Activated CD8-positive, alpha-beta memory T cell treated with anti-CD3 and anti-CD28 coated beads for 4 hours (primary cell): ENCODE measurements at regions not wholly inside any gene's neighbourhood (a gene's known extent, or its start where the extent isn't known, plus 50 kb on each side); places are given as distances from the start of the nearest gene placed in this dataset.
"Not testable (repeated sequence)": the region's sequence is repeated elsewhere in the genome, so short reads cannot be mapped to it uniquely, and the experiment has no call there.

ENCODE experiments used
- DNase-seq, 2 donors: peaks; one replicate each; pipeline ENCODE4 v3.0.0-alpha.2; 2020; ENCODE audit warnings: low read depth in 2 of 2

- no peak for DNase-seq
These were observed 321.1 kb upstream of the NT5E start for GRCh38 chr6:85128781-85129180.

DNA sequence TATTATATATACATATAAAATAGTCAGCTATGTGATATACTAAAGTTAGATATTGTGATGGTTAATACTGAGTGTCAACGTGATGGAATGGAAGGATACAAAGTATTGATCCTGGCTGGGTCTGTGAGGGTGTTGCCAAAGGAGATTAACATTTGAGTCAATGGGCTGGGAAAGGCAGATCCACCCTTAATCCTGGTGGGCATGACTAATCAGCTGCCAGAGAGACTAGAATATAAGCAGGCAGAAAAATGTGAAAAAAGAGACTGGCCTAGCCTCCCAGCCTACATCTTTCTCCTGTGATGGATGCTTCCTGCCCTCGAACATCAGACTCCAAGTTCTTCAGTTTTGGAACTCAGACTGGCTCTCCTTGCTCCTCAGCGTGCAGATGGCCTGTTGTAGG is 321.6 kb upstream of the NT5E start:
- DNase-seq = not testable (repeated sequence)

DNA sequence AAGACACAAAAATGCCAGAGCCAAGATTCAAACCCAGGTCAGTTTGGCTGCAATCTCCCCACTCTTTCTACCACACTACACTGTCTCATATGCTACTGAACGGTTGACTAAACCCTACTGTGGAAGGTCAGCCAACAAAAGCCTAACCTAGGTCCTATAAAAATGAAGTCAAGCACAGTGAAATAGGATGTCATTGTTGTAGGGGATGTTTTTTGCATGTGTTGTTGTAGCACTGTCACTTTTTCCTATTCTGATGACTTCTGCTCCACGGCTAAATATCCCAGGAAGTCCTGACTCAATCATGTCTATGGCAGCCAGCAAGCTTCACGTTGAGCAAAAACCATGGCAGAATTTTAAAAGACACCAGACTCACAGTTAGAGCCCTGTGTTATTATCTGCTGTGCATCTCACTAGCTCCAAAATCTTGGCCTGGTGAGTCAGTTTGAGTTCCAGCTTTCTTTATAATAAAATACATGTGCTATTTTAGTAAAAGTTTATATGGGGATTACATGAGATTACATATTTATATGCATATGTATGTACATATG is 322.1 kb upstream of the NT5E start:
- DNase-seq = no peak

- DNase-seq = no peak
These were observed 322.8 kb upstream of the NT5E start for GRCh38 chr6:85127168-85127498.

- DNase-seq = no peak
These were observed 323.3 kb upstream of the NT5E start for GRCh38 chr6:85126485-85127167.

DNA sequence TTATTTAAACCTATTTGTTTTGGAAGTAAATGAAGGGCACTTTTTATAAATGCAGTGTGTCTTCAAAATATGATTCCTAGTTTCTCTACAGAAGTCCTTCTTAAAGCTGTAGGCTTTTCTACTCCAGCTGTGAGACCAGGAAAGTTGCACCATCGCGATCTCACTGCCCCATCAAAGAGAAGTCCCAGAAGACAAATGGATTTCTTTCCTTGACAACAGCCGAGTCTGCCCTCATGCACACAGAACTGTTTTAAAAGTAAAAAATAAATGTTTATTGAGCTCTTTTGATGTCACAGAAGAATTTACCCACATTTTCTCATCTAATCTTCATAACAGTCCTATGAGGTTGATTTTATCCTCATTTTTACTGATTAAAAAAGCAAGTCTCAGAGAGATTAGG is 324.4 kb upstream of the NT5E start:
- no peak for DNase-seq

GRCh38 chr6:85124472-85125354 is 325.2 kb upstream of the NT5E start:
- no peak for DNase-seq

- no peak for DNase-seq
These were observed 328.7 kb upstream of the NT5E start for GRCh38 chr6:85121158-85121557.

DNA sequence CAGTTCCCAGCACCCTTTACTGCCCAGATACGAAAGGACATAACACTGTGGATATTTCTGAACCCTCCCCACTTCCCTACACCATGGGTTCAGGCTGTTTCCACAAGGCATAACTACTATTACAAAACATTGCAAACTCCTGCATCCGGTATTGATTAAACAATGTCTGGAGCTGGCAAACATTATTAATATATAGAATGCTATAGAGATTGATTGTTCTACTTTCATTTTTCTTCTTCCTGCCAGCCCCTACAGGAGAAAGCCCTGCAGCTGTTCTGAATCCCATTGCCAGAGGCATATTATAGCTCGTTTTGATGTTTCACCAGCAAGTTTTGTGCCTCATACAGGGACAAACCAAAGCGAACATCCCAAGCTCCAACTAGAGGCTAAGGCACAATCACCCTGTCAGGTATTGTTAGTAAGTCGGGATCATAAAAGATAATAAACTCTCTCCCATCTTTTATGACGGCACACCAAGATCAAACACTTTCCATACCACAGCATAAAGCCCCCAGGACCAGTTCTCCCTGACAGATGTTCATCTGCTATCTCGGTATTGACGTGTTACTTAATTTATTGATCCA is 331.1 kb upstream of the NT5E start:
- no peak for DNase-seq

GRCh38 chr6:85118233-85118632 is 331.6 kb upstream of the NT5E start:
- no peak for DNase-seq

GRCh38 chr6:85116475-85116874 is 333.4 kb upstream of the NT5E start:
- DNase-seq = no peak

- no peak for DNase-seq
These were observed 334.0 kb upstream of the NT5E start for GRCh38 chr6:85115876-85116275.

DNA sequence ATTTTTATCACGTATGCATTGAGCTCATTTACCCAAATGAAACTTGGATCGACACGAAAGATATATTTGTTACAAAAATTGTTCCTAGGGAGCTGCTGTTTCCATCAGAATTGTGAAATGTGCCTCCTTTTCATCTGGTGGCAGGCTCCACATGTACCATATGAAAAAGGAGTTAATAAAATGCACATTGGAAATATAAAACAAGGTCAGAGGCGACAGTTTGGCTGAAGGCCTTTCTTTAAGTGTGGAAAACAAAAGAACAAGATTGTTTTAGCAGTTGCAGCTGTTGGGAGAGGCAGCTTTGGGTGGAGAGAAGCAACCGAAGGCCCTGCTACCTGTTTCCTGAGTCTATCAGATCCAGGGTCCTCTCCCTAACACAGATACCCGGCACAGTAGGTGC is 334.5 kb upstream of the NT5E start:
- no peak for DNase-seq

DNA sequence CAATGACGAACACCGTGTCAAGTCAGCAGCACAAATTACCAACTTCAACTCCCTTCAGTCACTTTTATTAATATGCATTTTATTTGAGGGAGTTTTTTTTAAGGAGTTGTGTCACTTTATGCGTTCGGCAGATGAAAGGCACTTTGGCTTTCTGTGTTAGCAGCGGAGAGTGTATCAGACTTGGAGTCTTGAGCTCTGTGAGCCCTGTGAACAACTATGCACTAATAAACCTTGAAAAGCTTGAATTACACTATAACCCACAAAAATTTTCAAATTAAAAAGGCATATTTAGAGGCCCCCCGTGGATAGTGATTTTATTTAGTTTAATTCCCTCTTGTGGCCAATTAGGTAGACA is 335.3 kb upstream of the NT5E start:
- no peak for DNase-seq

DNA sequence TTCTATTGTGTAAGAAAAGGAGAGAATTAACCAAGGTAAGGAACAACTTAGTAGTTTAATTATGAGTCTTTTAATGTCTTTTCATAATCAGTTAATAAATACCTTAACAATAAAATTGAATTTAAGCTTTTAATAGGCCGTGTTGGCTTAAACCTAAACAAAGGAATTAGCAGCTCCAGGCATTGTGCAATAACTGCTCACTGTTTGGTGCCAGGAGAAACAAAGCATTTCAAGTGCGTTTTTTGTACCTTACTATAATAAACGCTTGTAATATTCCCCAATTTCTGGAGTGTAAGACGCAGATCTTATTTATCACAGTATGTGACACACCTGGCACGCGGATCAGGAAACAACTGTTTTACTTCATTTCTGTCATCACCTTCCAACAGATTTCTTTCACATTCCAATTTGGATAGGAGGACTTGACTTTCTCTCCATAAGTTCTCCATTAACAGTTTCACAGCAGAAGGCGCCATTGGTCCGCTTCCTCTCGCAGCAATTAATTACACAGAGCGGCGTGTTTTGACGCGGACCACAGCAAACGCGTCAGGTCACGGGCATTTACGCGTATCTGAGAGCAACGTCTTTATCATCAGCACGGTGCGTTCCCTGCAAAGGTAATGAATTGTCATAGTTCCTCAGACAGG is 335.8 kb upstream of the NT5E start:
- DNase-seq = no peak

DNA sequence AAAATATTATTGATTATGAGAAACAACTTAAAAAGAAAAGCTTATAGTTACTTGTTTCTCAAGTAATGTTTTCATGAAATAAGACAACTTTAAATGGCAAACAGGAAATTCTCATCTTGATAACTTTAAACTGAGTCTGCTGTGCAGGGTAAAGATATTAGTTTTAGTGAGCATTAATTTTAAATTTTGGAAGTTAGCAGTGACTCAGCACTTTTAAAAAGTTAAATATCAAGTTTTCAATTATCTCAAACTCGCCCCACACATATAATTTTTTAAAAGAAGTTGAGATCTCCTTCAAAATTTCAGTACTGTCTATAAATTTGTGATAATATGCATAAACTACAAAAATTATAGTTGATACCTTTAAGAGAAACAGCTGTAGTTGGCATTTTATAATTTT is 337.3 kb upstream of the NT5E start:
- DNase-seq = no peak

DNA sequence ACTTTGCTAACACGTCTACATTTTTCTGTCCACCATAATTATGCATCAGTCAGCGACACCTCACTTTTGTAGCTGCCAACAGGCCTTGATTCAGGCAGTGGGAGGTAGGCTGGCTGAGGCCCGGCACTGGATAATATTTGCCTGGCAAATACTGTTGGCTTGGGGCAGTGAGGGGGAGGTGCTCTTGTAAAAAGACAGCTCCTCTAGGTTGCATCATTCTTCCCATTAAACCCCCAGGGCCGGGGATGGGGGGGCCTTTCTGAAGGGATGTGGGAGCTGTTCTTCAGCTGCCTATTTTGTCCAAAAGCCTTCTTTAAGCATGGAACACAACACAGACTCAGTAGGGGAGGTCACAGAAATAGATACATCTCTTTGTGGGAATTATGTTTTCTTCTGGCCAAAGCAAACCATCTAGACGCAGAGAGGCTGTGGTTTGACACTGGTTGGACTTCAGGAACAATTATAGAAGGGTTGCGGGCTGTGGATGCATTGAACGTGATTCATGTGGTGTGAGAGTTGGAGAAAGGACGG is 338.3 kb upstream of the NT5E start:
- DNase-seq = no peak

DNA sequence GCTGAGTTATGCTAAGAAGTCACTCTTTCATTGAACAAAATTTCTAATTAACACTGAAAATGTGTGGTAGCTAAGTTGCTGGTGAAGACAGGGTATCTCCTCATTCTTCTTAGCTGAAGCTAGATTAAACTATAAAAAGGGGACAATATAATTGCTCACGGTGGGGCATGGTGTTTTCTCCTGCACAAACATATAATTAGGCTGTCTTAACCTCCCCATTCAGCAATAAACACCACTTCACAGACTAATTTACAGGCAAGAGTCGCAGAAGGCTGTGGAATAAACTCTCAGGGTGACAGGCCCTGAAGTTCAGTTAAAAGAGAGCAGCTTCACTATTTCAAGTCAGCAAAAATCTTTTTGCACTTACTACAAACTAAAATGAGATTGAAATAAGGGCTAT is 338.9 kb upstream of the NT5E start:
- DNase-seq = no peak

DNA sequence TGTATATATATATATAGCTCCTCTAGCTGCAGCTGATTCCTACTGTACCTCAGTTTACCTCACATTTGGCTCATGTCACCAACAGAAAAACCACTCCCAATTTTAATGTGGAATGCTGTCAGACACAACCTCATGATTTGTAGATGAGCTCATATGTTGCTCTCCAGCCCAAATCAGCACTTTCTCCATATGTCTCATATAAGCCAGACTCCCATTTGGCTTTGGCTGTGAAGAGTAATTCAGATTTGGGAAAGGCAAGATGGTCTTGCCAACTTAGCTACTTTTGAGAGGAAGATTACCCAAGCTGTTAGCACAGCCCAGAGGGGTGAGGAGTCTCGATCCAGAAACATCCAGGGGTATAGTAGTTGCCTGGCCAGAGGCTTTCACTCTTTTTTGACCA is 342.2 kb upstream of the NT5E start:
- no peak for DNase-seq

GRCh38 chr6:85096976-85097375 is 332.6 kb upstream of the TBX18 start:
- no peak for DNase-seq

GRCh38 chr6:85092226-85092625 is 327.8 kb upstream of the TBX18 start:
- DNase-seq = no peak

- DNase-seq = no peak
These were observed 324.9 kb upstream of the TBX18 start for GRCh38 chr6:85089255-85089654.
